DND-41 (cell line): ENCODE measurements at regions not wholly inside any gene's neighbourhood (a gene's known extent, or its start where the extent isn't known, plus 50 kb on each side); places are given as distances from the start of the nearest gene placed in this dataset.

ENCODE experiments used
- EZH2 ChIP-seq: IDR thresholded peaks from 3 replicates; pipeline ENCODE4 v1.6.1; 2012; ENCODE audit warnings: borderline replicate concordance, low read depth, mild to moderate bottlenecking, moderate library complexity, low read length, inconsistent platforms; ENCODE audit not compliant: severe bottlenecking
- TF ChIP-seq, protein P1 (sequence below): IDR thresholded peaks from 2 replicates; pipeline ENCODE4 v1.5.1; 2012; ENCODE audit warnings: borderline replicate concordance, low read length, moderate library complexity, mild to moderate bottlenecking; ENCODE audit not compliant: poor library complexity, severe bottlenecking; ENCODE audit errors: extremely low read depth

DNA sequence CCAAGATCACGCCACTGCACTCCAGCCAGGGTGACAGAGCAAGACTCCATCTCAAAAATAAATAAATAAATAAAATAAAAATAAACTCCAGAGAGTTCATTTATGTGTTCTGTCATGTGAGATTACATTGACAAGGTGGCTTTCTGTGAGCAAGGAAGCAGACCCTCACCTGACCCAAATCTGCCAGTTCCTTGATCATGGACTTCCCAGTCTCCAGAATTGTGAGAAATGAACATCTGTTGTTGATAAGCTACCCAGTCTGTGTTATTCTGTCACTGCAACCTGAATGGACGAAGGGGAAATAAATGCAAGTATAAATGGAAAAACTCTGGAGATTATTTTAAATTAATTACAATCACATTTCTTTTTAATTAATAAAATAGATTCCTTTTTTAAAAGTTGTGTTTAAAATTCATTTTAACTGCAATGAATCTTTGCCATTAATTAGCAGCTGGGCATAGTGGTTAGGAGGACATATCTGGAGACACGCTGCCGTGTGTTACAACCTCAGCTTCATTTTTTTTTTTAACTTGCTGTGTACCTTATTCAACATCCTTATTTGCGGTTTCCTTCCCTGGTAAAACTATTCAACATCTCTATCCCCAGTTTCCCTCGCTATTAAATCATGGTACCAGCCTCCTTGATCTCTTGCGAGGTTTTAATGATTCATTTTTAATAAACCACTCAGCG lies 376.4 kb downstream of the CHSY3 start:
- TF ChIP-seq, protein P1, sequence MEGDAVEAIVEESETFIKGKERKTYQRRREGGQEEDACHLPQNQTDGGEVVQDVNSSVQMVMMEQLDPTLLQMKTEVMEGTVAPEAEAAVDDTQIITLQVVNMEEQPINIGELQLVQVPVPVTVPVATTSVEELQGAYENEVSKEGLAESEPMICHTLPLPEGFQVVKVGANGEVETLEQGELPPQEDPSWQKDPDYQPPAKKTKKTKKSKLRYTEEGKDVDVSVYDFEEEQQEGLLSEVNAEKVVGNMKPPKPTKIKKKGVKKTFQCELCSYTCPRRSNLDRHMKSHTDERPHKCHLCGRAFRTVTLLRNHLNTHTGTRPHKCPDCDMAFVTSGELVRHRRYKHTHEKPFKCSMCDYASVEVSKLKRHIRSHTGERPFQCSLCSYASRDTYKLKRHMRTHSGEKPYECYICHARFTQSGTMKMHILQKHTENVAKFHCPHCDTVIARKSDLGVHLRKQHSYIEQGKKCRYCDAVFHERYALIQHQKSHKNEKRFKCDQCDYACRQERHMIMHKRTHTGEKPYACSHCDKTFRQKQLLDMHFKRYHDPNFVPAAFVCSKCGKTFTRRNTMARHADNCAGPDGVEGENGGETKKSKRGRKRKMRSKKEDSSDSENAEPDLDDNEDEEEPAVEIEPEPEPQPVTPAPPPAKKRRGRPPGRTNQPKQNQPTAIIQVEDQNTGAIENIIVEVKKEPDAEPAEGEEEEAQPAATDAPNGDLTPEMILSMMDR, result no peak
- TF ChIP-seq EZH2, result no peak
